DND-41 (cell line): ENCODE measurements at regions not wholly inside any gene's neighbourhood (a gene's known extent, or its start where the extent isn't known, plus 50 kb on each side); places are given as distances from the start of the nearest gene placed in this dataset.

ENCODE experiments used
- ATAC-seq: fragments of 200-7000 bp; cut with Tn5 transposase; 3 replicates; pipeline ENCODE4 v1.9.1; 2021; ENCODE audit warnings: low read depth; ENCODE audit not compliant: insufficient read depth
- DNase-seq: peaks from one replicate; pipeline ENCODE4 v3.0.0-alpha.2; 2020
- H2AFZ ChIP-seq: 2 replicates; pipeline ENCODE4 v1.6.0; 2012; ENCODE audit warnings: low read depth, low read length
- H3K27ac ChIP-seq: 2 replicates; pipeline ENCODE4 v1.5.1; 2012; ENCODE audit warnings: low read length, inconsistent platforms
- H3K27me3 ChIP-seq: fragments of 200-600 bp; sonication (generic); 2 replicates; pipeline ENCODE4 v1.6.0; 2012; ENCODE audit warnings: low read length, mild to moderate bottlenecking, inconsistent platforms; ENCODE audit not compliant: insufficient read depth, poor library complexity
- H3K36me3 ChIP-seq: 2 replicates; pipeline ENCODE4 v1.5.1; 2012; ENCODE audit warnings: low read length, inconsistent platforms; ENCODE audit not compliant: insufficient read depth
- H3K4me1 ChIP-seq: 2 replicates; pipeline ENCODE4 v1.5.1; 2012; ENCODE audit warnings: mild to moderate bottlenecking, low read length; ENCODE audit not compliant: insufficient read depth
- H3K4me2 ChIP-seq: 2 replicates; pipeline ENCODE4 v1.6.0; 2012; ENCODE audit warnings: mild to moderate bottlenecking, moderate library complexity, low read length, inconsistent platforms; ENCODE audit not compliant: insufficient read depth
- H3K4me3 ChIP-seq, 2 experiments: fragments of 200-600 bp in 1 of 2; shearing (Covaris generic) in 1 of 2; 2 replicates each; pipeline ENCODE4 v1.5.1; 2012 to 2016; ENCODE audit warnings: inconsistent platforms in 2 of 2, low read length in 2 of 2, mild to moderate bottlenecking in 2 of 2, low read depth in 1 of 2, moderate library complexity in 1 of 2
- H3K79me2 ChIP-seq: 2 replicates; pipeline ENCODE4 v1.6.0; 2012; ENCODE audit warnings: low read length, inconsistent platforms; ENCODE audit not compliant: insufficient read depth
- H3K9ac ChIP-seq: 2 replicates; pipeline ENCODE4 v1.6.0; 2012; ENCODE audit warnings: low read depth, mild to moderate bottlenecking, inconsistent platforms, low read length, moderate library complexity
- H3K9me3 ChIP-seq: 2 replicates; pipeline ENCODE4 v1.5.1; 2012; ENCODE audit warnings: low read length, moderate library complexity, mild to moderate bottlenecking, inconsistent platforms; ENCODE audit not compliant: insufficient read depth, severe bottlenecking
- H4K20me1 ChIP-seq: 2 replicates; pipeline ENCODE4 v1.6.0; 2012; ENCODE audit warnings: low read length; ENCODE audit not compliant: insufficient read depth
- EZH2 ChIP-seq: IDR thresholded peaks from 3 replicates; pipeline ENCODE4 v1.6.1; 2012; ENCODE audit warnings: borderline replicate concordance, low read depth, mild to moderate bottlenecking, moderate library complexity, low read length, inconsistent platforms; ENCODE audit not compliant: severe bottlenecking
- TF ChIP-seq, protein P1 (sequence below): IDR thresholded peaks from 2 replicates; pipeline ENCODE4 v1.5.1; 2012; ENCODE audit warnings: borderline replicate concordance, low read length, moderate library complexity, mild to moderate bottlenecking; ENCODE audit not compliant: poor library complexity, severe bottlenecking; ENCODE audit errors: extremely low read depth

DNA sequence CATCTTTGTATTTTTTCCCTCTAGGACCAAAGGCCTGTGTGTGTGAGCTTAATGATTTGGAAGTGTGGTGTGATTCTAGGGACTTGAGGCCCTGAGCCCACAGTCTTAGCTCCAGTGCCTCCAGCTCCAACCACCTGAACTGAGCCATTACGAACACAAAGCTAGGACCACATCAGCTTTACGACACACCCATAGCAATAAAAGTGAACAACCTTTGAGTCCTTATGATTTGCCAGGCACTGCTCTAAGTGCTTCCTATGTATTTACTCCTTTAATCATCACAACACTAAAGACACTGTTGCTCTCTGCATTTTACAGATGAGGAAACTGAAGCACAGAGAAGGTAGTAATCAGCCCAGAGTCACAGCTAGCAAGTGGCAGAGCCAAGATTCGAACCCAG is 126.4 kb downstream of the EHF start:
- Histone ChIP-seq H3K4me3 (no peak overlapping the region), H3K36me3 (no peaks in the 10 kb centered on the region), H3K4me2 (no peak overlapping the region), H4K20me1 (no peaks in the 10 kb centered on the region; the same call in 1 of the 2 replicates), H3K4me1 (no peaks in the 10 kb centered on the region), H2AFZ (no peak overlapping the region), H3K9ac (no peak overlapping the region), H3K27ac (no peak overlapping the region), H3K27me3 (peaks cover 11% of the 10 kb centered on the region), H3K79me2 (no peaks in the 10 kb centered on the region), H3K9me3 (no peaks in the 10 kb centered on the region)
- no peak for ATAC-seq
- TF ChIP-seq EZH2 = no peak
- TF ChIP-seq, protein P1, sequence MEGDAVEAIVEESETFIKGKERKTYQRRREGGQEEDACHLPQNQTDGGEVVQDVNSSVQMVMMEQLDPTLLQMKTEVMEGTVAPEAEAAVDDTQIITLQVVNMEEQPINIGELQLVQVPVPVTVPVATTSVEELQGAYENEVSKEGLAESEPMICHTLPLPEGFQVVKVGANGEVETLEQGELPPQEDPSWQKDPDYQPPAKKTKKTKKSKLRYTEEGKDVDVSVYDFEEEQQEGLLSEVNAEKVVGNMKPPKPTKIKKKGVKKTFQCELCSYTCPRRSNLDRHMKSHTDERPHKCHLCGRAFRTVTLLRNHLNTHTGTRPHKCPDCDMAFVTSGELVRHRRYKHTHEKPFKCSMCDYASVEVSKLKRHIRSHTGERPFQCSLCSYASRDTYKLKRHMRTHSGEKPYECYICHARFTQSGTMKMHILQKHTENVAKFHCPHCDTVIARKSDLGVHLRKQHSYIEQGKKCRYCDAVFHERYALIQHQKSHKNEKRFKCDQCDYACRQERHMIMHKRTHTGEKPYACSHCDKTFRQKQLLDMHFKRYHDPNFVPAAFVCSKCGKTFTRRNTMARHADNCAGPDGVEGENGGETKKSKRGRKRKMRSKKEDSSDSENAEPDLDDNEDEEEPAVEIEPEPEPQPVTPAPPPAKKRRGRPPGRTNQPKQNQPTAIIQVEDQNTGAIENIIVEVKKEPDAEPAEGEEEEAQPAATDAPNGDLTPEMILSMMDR = no peak
- no peak for DNase-seq

GRCh38 chr11:34745195-34745594 is 124.3 kb downstream of the EHF start:
- no peaks in the 10 kb centered on the region for H3K9me3 ChIP-seq
- ATAC-seq (no peak), DNase-seq (no peak)
- H3K79me2 ChIP-seq = no peaks in the 10 kb centered on the region
- peaks cover 8% of the 10 kb centered on the region for H3K27me3 ChIP-seq
- no peak overlapping the region for H2AFZ ChIP-seq
- TF ChIP-seq, protein P1 = no peak
- TF ChIP-seq EZH2 = no peak
- H4K20me1 ChIP-seq = no peaks in the 10 kb centered on the region; the same call in 1 of the 2 replicates
- H3K4me1 ChIP-seq = no peaks in the 10 kb centered on the region
- H3K9ac ChIP-seq = no peak overlapping the region
- H3K36me3 ChIP-seq = no peaks in the 10 kb centered on the region
- H3K4me2 ChIP-seq = no peak overlapping the region
- H3K27ac ChIP-seq = no peak overlapping the region
- no peak overlapping the region for H3K4me3 ChIP-seq

GRCh38 chr11:34744511-34744910 is 123.6 kb downstream of the EHF start:
- Histone ChIP-seq H3K9ac (no peak overlapping the region), H2AFZ (no peak overlapping the region), H3K9me3 (no peaks in the 10 kb centered on the region), H3K4me2 (no peak overlapping the region), H3K36me3 (no peaks in the 10 kb centered on the region), H3K27ac (no peak overlapping the region), H3K27me3 (peaks cover 8% of the 10 kb centered on the region), H3K79me2 (no peaks in the 10 kb centered on the region), H3K4me3 (no peak overlapping the region), H4K20me1 (no peaks in the 10 kb centered on the region; the same call in 1 of the 2 replicates), H3K4me1 (no peaks in the 10 kb centered on the region)
- no peak for DNase-seq
- no peak for ATAC-seq
- TF ChIP-seq, protein P1 = no peak
- no peak for TF ChIP-seq EZH2

DNA sequence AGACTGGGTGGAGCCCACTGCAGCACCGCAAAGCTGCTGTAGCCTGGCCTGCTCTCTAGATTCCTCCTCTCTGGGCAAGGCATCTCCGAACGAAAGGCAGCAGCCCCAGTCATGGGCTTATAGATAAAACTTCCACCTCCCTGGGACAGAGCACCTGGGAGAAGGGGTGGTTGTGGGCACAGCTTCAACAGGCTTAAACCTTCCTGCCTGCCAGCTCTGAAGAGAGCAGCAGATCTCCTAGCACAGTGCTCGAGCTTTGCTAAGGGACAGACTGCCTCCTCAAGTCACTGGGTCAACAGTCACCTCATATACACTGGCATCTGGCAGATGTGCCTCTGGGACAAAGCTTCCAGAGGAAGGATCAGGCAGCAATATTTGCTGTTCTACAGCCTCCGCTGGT is 117.3 kb downstream of the EHF start:
- Histone ChIP-seq H3K36me3 (no peaks in the 10 kb centered on the region), H3K27ac (no peak overlapping the region), H4K20me1 (no peaks in the 10 kb centered on the region), H3K4me3 (no peak overlapping the region), H3K4me2 (no peak overlapping the region), H2AFZ (no peak overlapping the region), H3K79me2 (no peaks in the 10 kb centered on the region), H3K9ac (no peak overlapping the region), H3K4me1 (no peaks in the 10 kb centered on the region), H3K9me3 (no peaks in the 10 kb centered on the region), H3K27me3 (no peaks in the 10 kb centered on the region)
- TF ChIP-seq, protein P1 = no peak
- no peak for TF ChIP-seq EZH2
- no peak for DNase-seq
- ATAC-seq = no peak
